ENCODE measurements at regions not wholly inside any gene's neighbourhood (a gene's known extent, or its start where the extent isn't known, plus 50 kb on each side); places are given as distances from the start of the nearest gene placed in this dataset.

DNA sequence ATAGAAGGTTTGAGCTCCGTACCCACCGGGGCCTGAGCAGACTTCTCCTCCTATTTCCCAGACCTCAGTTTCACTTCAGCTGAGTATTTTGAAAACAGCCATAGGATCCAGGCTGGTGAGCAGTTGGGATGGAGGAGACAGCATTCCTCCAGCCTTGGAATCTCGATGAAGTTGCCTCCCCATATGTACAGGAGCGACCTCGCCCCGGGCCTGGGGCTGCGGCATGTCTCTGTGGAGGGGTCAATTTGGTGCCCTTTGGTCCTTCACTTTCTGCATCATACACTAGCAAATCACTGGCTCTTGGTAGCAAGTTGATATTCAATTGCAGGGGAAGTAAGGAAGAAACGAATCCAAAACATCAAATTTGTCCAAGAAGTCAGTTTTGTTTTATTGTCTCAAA is 402.0 kb upstream of the IRX4 start:
- no peaks in the 10 kb centered on the region for H3K79me2 ChIP-seq (ENCODE audit: control insufficient read depth, low read length)
- no peaks in the 10 kb centered on the region for H3K27me3 ChIP-seq (ENCODE audit: control insufficient read depth, low read length)
- H3K4me3 ChIP-seq (ENCODE audit: low read length): no peak overlapping the region
- no peak overlapping the region for H3K27ac ChIP-seq (ENCODE audit: low read depth, low read length)
- H3F3A ChIP-seq (ENCODE audit: control insufficient read depth, insufficient read depth): no peaks in the 10 kb centered on the region
- H3K9me3 ChIP-seq (ENCODE audit: control insufficient read depth, insufficient read depth, low read length): no peaks in the 10 kb centered on the region; the same call in 1 of the 2 replicates
- no peaks in the 10 kb centered on the region for H3K9me2 ChIP-seq (replicated peaks; ENCODE audit: control insufficient read depth, low read length)
- no peaks in the 10 kb centered on the region for H4K20me1 ChIP-seq (ENCODE audit: control insufficient read depth, insufficient read depth, low read depth, low read length)
- no peaks in the 10 kb centered on the region for H3K36me3 ChIP-seq (ENCODE audit: control insufficient read depth, low read length)
- H3K4me2 ChIP-seq (ENCODE audit: low read length): no peak overlapping the region
- TF ChIP-seq, protein P1, sequence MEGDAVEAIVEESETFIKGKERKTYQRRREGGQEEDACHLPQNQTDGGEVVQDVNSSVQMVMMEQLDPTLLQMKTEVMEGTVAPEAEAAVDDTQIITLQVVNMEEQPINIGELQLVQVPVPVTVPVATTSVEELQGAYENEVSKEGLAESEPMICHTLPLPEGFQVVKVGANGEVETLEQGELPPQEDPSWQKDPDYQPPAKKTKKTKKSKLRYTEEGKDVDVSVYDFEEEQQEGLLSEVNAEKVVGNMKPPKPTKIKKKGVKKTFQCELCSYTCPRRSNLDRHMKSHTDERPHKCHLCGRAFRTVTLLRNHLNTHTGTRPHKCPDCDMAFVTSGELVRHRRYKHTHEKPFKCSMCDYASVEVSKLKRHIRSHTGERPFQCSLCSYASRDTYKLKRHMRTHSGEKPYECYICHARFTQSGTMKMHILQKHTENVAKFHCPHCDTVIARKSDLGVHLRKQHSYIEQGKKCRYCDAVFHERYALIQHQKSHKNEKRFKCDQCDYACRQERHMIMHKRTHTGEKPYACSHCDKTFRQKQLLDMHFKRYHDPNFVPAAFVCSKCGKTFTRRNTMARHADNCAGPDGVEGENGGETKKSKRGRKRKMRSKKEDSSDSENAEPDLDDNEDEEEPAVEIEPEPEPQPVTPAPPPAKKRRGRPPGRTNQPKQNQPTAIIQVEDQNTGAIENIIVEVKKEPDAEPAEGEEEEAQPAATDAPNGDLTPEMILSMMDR (IDR thresholded peaks at IDR 0.05; ENCODE audit: low read depth, low read length, poor library complexity, severe bottlenecking): no peak
- TF ChIP-seq EZH2phosphoT487 (IDR thresholded peaks at IDR 0.05; ENCODE audit: borderline replicate concordance, low read length): no peak
- no peaks in the 10 kb centered on the region for H3K4me1 ChIP-seq (ENCODE audit: control insufficient read depth, low read length)

- H4K20me1 ChIP-seq (ENCODE audit: control insufficient read depth, insufficient read depth, low read depth, low read length): no peaks in the 10 kb centered on the region
- TF ChIP-seq, protein P1 (IDR thresholded peaks at IDR 0.05; ENCODE audit: low read depth, low read length, poor library complexity, severe bottlenecking): no peak
- no peak for TF ChIP-seq EZH2phosphoT487 (IDR thresholded peaks at IDR 0.05; ENCODE audit: borderline replicate concordance, low read length)
- no peaks in the 10 kb centered on the region for H3K79me2 ChIP-seq (ENCODE audit: control insufficient read depth, low read length)
Measured at GRCh38 chr5:2283481-2284045, 400.8 kb upstream of the IRX4 start.

DNA sequence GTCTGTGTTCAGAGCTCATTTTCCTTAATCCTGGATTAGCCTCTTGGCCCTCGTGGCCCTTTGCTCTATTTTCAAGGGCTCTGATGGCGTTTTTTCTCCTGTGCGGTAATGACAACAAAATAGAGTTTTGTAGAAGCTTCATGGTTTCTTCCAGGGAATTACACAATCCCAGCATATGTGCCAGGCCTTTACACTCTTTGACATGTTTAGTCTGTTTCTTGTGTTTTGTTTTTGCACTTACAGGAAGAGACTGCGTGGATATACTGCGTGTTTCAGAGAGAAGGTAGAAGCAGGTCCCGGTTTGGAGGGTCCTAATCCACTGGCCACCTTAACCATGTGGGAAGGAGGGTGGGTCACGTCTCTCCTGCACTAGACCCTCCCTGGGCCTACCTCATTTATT is 400.2 kb upstream of the IRX4 start:
- Histone ChIP-seq H3K4me1 (ENCODE audit: control insufficient read depth, low read length) (no peaks in the 10 kb centered on the region), H3K4me3 (ENCODE audit: low read length) (no peak overlapping the region), H4K20me1 (ENCODE audit: control insufficient read depth, insufficient read depth, low read depth, low read length) (no peaks in the 10 kb centered on the region), H3K9me3 (ENCODE audit: control insufficient read depth, insufficient read depth, low read length) (no peaks in the 10 kb centered on the region; the same call in 1 of the 2 replicates), H3K36me3 (ENCODE audit: control insufficient read depth, low read length) (no peaks in the 10 kb centered on the region), H3K27me3 (ENCODE audit: control insufficient read depth, low read length) (no peaks in the 10 kb centered on the region), H3F3A (ENCODE audit: control insufficient read depth, insufficient read depth) (no peaks in the 10 kb centered on the region), H3K79me2 (ENCODE audit: control insufficient read depth, low read length) (no peaks in the 10 kb centered on the region), H3K9me2 (replicated peaks; ENCODE audit: control insufficient read depth, low read length) (no peaks in the 10 kb centered on the region), H3K4me2 (ENCODE audit: low read length) (no peak overlapping the region), H3K27ac (ENCODE audit: low read depth, low read length) (no peak overlapping the region)
- TF ChIP-seq, protein P1 (IDR thresholded peaks at IDR 0.05; ENCODE audit: low read depth, low read length, poor library complexity, severe bottlenecking): no peak
- TF ChIP-seq EZH2phosphoT487 (IDR thresholded peaks at IDR 0.05; ENCODE audit: borderline replicate concordance, low read length): no peak

More at GRCh38 chr5:2283481-2284045, 400.8 kb upstream of the IRX4 start:
- Histone ChIP-seq H3K9me2 (replicated peaks; ENCODE audit: control insufficient read depth, low read length) (no peaks in the 10 kb centered on the region), H3K27me3 (ENCODE audit: control insufficient read depth, low read length) (no peaks in the 10 kb centered on the region), H3K4me2 (ENCODE audit: low read length) (no peak overlapping the region), H3K4me1 (ENCODE audit: control insufficient read depth, low read length) (no peaks in the 10 kb centered on the region), H3F3A (ENCODE audit: control insufficient read depth, insufficient read depth) (no peaks in the 10 kb centered on the region), H3K36me3 (ENCODE audit: control insufficient read depth, low read length) (no peaks in the 10 kb centered on the region), H3K4me3 (ENCODE audit: low read length) (no peak overlapping the region), H3K27ac (ENCODE audit: low read depth, low read length) (no peak overlapping the region), H3K9me3 (ENCODE audit: control insufficient read depth, insufficient read depth, low read length) (no peaks in the 10 kb centered on the region; the same call in 1 of the 2 replicates)

Data from DOHH2 (cell line).